ENCODE measurements at regions not wholly inside any gene's neighbourhood (a gene's known extent, or its start where the extent isn't known, plus 50 kb on each side); places are given as distances from the start of the nearest gene placed in this dataset.

DNA sequence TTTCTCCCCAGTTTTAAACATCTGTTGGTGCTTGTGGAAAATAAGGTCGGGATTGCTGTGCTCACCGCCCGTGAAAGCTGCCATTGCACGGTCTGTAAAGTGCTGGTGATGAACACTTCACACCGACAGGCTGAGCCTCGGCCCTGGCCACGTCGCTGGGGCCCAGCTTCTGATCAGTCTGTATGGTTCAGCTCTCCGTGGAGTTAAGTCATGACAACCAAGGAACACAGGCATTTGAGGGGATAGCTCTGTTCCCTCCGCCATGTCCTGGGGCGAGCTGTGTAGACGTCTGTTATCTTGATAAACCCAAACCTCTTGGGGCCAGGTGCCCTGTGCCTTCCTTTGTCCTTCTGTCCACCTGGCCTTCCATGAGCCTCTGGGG, 110.6 kb downstream of the METRNL start:
- H4K91ac ChIP-seq (ENCODE audit: low read depth, low read length, poor library complexity) = no peak overlapping the region
- H2BK12ac ChIP-seq (ENCODE audit: low read length) = no peak overlapping the region
- no peak overlapping the region for H3K4me2 ChIP-seq (ENCODE audit: insufficient read depth, low read length, poor library complexity, severe bottlenecking)
- H3K36me3 ChIP-seq (replicated peaks in 1 of 2; ENCODE audit: control insufficient read depth in 2 of 2, insufficient read depth in 2 of 2, low read length in 2 of 2) = no peaks in the 10 kb centered on the region
- H2BK15ac ChIP-seq (ENCODE audit: low read length) = no peak overlapping the region
- no peak overlapping the region for H3K23ac ChIP-seq (ENCODE audit: low read depth, low read length, poor library complexity)
- H3K4me1 ChIP-seq (ENCODE audit: control insufficient read depth in 2 of 2, insufficient read depth in 1 of 2, low read depth in 1 of 2, low read length in 2 of 2) = no peaks in the 10 kb centered on the region
- no peak overlapping the region for H3K4ac ChIP-seq (ENCODE audit: low read length)
- H3K14ac ChIP-seq (ENCODE audit: low read length) = no peak overlapping the region
- H2BK5ac ChIP-seq (ENCODE audit: low read length) = no peak overlapping the region
- no peak overlapping the region for H3K18ac ChIP-seq (ENCODE audit: low read length)
- H3K9ac ChIP-seq (ENCODE audit: low read depth, low read length, poor library complexity) = no peak overlapping the region
- WGBS, 2 donors (ENCODE audit: extremely low coverage in 2 of 2, insufficient read length in 2 of 2, insufficient replicate concordance in 1 of 2) = no CpG with 5 or more reads among the region's 12 CpGs
- no peak overlapping the region for H3K4me3 ChIP-seq (ENCODE audit: low read length in 2 of 2)
- H2AFZ ChIP-seq (ENCODE audit: low read length) = no peak overlapping the region
- no peak for DNase-seq (ENCODE audit: low spot score)
- no peak overlapping the region for H2AK5ac ChIP-seq (ENCODE audit: low read depth, low read length)
- H3K9me3 ChIP-seq (replicated peaks in 1 of 2; ENCODE audit: control insufficient read depth in 2 of 2, insufficient read depth in 1 of 2, low read depth in 1 of 2, low read length in 2 of 2) = peaks cover 10 to 30% of the 10 kb centered on the region in 2 donors
- H3K27me3 ChIP-seq (ENCODE audit: control insufficient read depth in 3 of 3, insufficient read depth in 3 of 3, low read depth in 1 of 3, low read length in 3 of 3) = no peaks in the 10 kb centered on the region
- H3K27ac ChIP-seq (replicated peaks; ENCODE audit: low read length) = no peak overlapping the region
- H4K8ac ChIP-seq (ENCODE audit: low read depth, low read length) = no peak overlapping the region
- H3K79me1 ChIP-seq (ENCODE audit: low read depth, low read length) = peaks cover 2% of the 10 kb centered on the region
- H2BK120ac ChIP-seq (ENCODE audit: low read depth, low read length) = no peak overlapping the region

DNA sequence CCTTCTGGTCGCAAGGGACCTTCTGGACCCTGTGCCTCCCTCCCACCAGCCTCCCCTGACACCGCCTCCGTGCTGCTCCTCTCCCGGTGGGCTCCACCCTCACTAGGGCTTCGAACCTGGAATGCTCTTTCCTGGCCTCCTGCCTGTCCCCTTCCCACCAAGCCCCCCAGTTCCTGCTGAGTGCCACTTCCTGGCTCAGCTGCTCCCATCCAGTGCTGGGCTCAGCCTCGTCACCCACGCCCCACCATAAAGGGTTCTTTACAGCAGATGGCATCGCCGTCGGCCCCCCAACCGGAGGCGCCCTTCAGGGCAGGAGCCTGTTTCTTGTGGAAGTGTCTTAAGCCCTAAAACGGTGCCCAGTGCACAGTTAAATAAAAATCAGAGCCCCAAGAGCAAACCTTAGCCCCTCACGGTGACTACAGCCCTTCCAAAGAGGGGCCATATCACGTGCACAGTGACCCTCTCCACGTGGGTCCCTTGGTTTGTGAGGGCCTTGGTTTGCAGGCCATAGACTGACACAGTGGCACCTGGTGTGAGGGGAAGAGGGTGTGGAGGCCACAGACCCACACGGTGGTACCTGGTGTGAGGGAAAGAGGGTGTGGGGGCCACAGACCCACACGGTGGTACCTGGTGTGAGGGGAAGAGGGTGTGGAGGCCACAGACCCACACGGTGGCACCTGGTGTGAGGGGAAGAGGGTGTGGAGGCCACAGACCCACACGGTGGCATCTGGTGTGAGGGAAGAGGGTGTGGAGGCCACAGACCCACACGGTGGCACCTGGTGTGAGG, 111.4 kb downstream of the METRNL start:
- no peak overlapping the region for H3K18ac ChIP-seq (ENCODE audit: low read length)
- H2BK12ac ChIP-seq (ENCODE audit: low read length) = no peak overlapping the region
- H3K4me3 ChIP-seq (ENCODE audit: low read length in 2 of 2) = peak overlapping the region in 1 of 2 donors; percentile 25
- H3K79me1 ChIP-seq (ENCODE audit: low read depth, low read length) = peaks cover 2% of the 10 kb centered on the region
- no peaks in the 10 kb centered on the region for H3K27me3 ChIP-seq (ENCODE audit: control insufficient read depth in 3 of 3, insufficient read depth in 3 of 3, low read depth in 1 of 3, low read length in 3 of 3)
- no peak overlapping the region for H2BK5ac ChIP-seq (ENCODE audit: low read length)
- no peak overlapping the region for H3K4me2 ChIP-seq (ENCODE audit: insufficient read depth, low read length, poor library complexity, severe bottlenecking)
- no peaks in the 10 kb centered on the region for H3K36me3 ChIP-seq (replicated peaks in 1 of 2; ENCODE audit: control insufficient read depth in 2 of 2, insufficient read depth in 2 of 2, low read length in 2 of 2)
- H3K27ac ChIP-seq (replicated peaks; ENCODE audit: low read length) = no peak overlapping the region
- no peaks in the 10 kb centered on the region for H3K4me1 ChIP-seq (ENCODE audit: control insufficient read depth in 2 of 2, insufficient read depth in 1 of 2, low read depth in 1 of 2, low read length in 2 of 2)
- no peak overlapping the region for H3K4ac ChIP-seq (ENCODE audit: low read length)
- DNase-seq (ENCODE audit: low spot score) = no peak
- H3K14ac ChIP-seq (ENCODE audit: low read length) = no peak overlapping the region
- no peak overlapping the region for H2BK120ac ChIP-seq (ENCODE audit: low read depth, low read length)
- H4K91ac ChIP-seq (ENCODE audit: low read depth, low read length, poor library complexity) = no peak overlapping the region
- no peak overlapping the region for H3K23ac ChIP-seq (ENCODE audit: low read depth, low read length, poor library complexity)
- H3K9ac ChIP-seq (ENCODE audit: low read depth, low read length, poor library complexity) = no peak overlapping the region
- no peak overlapping the region for H2AK5ac ChIP-seq (ENCODE audit: low read depth, low read length)
- WGBS, 2 donors (ENCODE audit: extremely low coverage in 2 of 2, insufficient read length in 2 of 2, insufficient replicate concordance in 1 of 2) = no CpG with 5 or more reads among the region's 21 CpGs
- H3K9me3 ChIP-seq (replicated peaks in 1 of 2; ENCODE audit: control insufficient read depth in 2 of 2, insufficient read depth in 1 of 2, low read depth in 1 of 2, low read length in 2 of 2) = peaks cover 10 to 23% of the 10 kb centered on the region in 2 donors
- H4K8ac ChIP-seq (ENCODE audit: low read depth, low read length) = no peak overlapping the region
- H2BK15ac ChIP-seq (ENCODE audit: low read length) = no peak overlapping the region
- no peak overlapping the region for H2AFZ ChIP-seq (ENCODE audit: low read length)

DNA sequence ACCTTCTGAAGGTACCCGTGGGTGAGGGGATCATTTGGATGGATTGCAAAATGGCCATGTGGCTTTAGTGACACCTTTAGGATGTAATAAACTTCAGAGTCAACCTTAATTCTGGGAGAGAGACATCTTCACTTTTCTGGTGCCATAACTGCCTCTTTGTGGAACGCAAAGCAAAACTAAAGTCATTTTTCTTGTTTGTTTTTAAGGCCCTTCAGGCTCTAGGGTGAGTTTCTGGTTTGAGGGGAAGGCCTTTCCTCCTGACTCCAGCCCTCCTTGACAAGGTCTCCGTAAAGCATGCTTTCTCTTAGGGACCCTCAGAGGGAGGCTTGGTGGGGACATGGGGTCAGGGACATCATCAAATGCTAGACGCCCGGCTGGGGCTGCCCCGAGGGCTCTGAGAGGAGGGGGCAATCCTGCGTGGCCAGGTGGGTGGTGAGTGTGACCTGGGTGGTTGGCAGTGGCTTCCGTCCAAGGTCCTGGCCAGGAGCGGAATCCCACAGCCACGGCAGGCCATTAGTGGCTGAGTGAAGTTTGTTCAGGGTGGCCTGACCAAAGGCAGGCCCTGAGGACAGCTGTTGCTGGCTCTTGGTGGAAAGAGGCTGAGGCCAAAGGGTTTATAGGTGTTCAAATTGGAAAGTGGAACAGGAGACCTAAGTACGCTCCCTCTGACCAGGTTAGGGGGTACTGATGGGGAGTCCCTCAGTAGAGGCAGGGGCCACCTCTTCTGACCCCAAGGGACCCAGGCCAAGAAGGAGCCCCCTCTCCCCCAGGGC, 112.2 kb downstream of the METRNL start:
- no peak overlapping the region for H2AK5ac ChIP-seq (ENCODE audit: low read depth, low read length)
- no peak overlapping the region for H3K18ac ChIP-seq (ENCODE audit: low read length)
- H4K91ac ChIP-seq (ENCODE audit: low read depth, low read length, poor library complexity) = no peak overlapping the region
- H2BK120ac ChIP-seq (ENCODE audit: low read depth, low read length) = no peak overlapping the region
- H3K14ac ChIP-seq (ENCODE audit: low read length) = no peak overlapping the region
- WGBS, 2 donors (ENCODE audit: extremely low coverage in 2 of 2, insufficient read length in 2 of 2, insufficient replicate concordance in 1 of 2) = no CpG with 5 or more reads among the region's 11 CpGs
- peaks cover 10 to 23% of the 10 kb centered on the region in 2 donors for H3K9me3 ChIP-seq (replicated peaks in 1 of 2; ENCODE audit: control insufficient read depth in 2 of 2, insufficient read depth in 1 of 2, low read depth in 1 of 2, low read length in 2 of 2)
- no peak overlapping the region for H2AFZ ChIP-seq (ENCODE audit: low read length)
- no peak overlapping the region for H3K4ac ChIP-seq (ENCODE audit: low read length)
- no peaks in the 10 kb centered on the region for H3K4me1 ChIP-seq (ENCODE audit: control insufficient read depth in 2 of 2, insufficient read depth in 1 of 2, low read depth in 1 of 2, low read length in 2 of 2)
- H4K8ac ChIP-seq (ENCODE audit: low read depth, low read length) = no peak overlapping the region
- no peak overlapping the region for H2BK15ac ChIP-seq (ENCODE audit: low read length)
- H2BK5ac ChIP-seq (ENCODE audit: low read length) = no peak overlapping the region
- no peak overlapping the region for H3K4me3 ChIP-seq (ENCODE audit: low read length in 2 of 2)
- H2BK12ac ChIP-seq (ENCODE audit: low read length) = no peak overlapping the region
- H3K23ac ChIP-seq (ENCODE audit: low read depth, low read length, poor library complexity) = no peak overlapping the region
- H3K79me1 ChIP-seq (ENCODE audit: low read depth, low read length) = peaks cover 2% of the 10 kb centered on the region
- no peaks in the 10 kb centered on the region for H3K27me3 ChIP-seq (ENCODE audit: control insufficient read depth in 3 of 3, insufficient read depth in 3 of 3, low read depth in 1 of 3, low read length in 3 of 3)
- H3K4me2 ChIP-seq (ENCODE audit: insufficient read depth, low read length, poor library complexity, severe bottlenecking) = no peak overlapping the region
- DNase-seq (ENCODE audit: low spot score) = no peak
- H3K27ac ChIP-seq (replicated peaks; ENCODE audit: low read length) = no peak overlapping the region
- H3K9ac ChIP-seq (ENCODE audit: low read depth, low read length, poor library complexity) = no peak overlapping the region
- no peaks in the 10 kb centered on the region for H3K36me3 ChIP-seq (replicated peaks in 1 of 2; ENCODE audit: control insufficient read depth in 2 of 2, insufficient read depth in 2 of 2, low read length in 2 of 2)

DNA sequence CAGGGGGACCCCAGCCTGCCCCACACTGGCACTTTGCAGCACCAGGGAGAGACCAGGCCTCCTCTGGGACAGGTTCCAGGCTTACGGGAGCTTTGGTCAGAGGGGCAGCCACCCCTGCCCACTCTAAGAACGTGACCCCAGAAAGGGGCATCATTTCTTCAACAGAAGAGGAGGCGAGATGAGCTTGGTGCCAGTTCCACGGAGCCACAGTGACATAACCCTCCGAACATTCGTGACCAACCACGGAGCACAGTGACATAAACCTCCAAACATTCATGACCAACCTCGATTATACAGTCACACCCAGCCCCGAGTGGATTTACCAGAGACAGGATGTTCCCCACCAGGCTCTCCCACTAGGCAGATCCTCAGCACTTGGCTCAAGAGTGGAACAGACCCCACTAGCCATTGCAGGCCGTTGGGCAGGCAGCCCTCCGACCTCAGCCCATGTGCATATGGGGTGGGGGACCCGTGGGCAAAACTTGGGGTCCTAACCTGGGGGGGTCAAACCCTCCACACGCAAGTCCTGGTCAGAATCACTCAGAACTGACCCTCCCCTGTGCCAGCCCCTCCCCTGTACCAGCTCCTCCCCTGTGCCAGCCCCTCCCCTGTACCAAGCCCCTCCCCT, 112.9 kb downstream of the METRNL start:
- Histone ChIP-seq H2BK5ac (ENCODE audit: low read length) (no peak overlapping the region), H3K27me3 (ENCODE audit: control insufficient read depth in 3 of 3, insufficient read depth in 3 of 3, low read depth in 1 of 3, low read length in 3 of 3) (no peaks in the 10 kb centered on the region), H3K4me3 (ENCODE audit: low read length in 2 of 2) (no peak overlapping the region), H2AK5ac (ENCODE audit: low read depth, low read length) (no peak overlapping the region), H3K4me2 (ENCODE audit: insufficient read depth, low read length, poor library complexity, severe bottlenecking) (no peak overlapping the region), H3K27ac (replicated peaks; ENCODE audit: low read length) (no peak overlapping the region), H4K91ac (ENCODE audit: low read depth, low read length, poor library complexity) (no peak overlapping the region), H3K4ac (ENCODE audit: low read length) (no peak overlapping the region), H2AFZ (ENCODE audit: low read length) (no peak overlapping the region), H3K14ac (ENCODE audit: low read length) (no peak overlapping the region), H2BK12ac (ENCODE audit: low read length) (no peak overlapping the region), H4K8ac (ENCODE audit: low read depth, low read length) (no peak overlapping the region), H3K18ac (ENCODE audit: low read length) (no peak overlapping the region), H3K4me1 (ENCODE audit: control insufficient read depth in 2 of 2, insufficient read depth in 1 of 2, low read depth in 1 of 2, low read length in 2 of 2) (no peaks in the 10 kb centered on the region), H3K36me3 (replicated peaks in 1 of 2; ENCODE audit: control insufficient read depth in 2 of 2, insufficient read depth in 2 of 2, low read length in 2 of 2) (no peaks in the 10 kb centered on the region), H3K9ac (ENCODE audit: low read depth, low read length, poor library complexity) (no peak overlapping the region), H3K23ac (ENCODE audit: low read depth, low read length, poor library complexity) (no peak overlapping the region), H3K9me3 (replicated peaks in 1 of 2; ENCODE audit: control insufficient read depth in 2 of 2, insufficient read depth in 1 of 2, low read depth in 1 of 2, low read length in 2 of 2) (peaks cover 10 to 24% of the 10 kb centered on the region in 2 donors), H2BK15ac (ENCODE audit: low read length) (no peak overlapping the region), H3K79me1 (ENCODE audit: low read depth, low read length) (peaks cover 2% of the 10 kb centered on the region), H2BK120ac (ENCODE audit: low read depth, low read length) (no peak overlapping the region)
- DNase-seq (ENCODE audit: low spot score) = no peak
- no CpG with 5 or more reads among the region's 13 CpGs for WGBS, 2 donors (ENCODE audit: extremely low coverage in 2 of 2, insufficient read length in 2 of 2, insufficient replicate concordance in 1 of 2)

Measured in neuronal stem cell (in vitro differentiated cells).